Neural progenitor cell (in vitro differentiated cells): ENCODE measurements at regions not wholly inside any gene's neighbourhood (a gene's known extent, or its start where the extent isn't known, plus 50 kb on each side); places are given as distances from the start of the nearest gene placed in this dataset.

ENCODE experiments used
- CTCF ChIP-seq: fragments of 200-600 bp; sonication (generic); IDR thresholded peaks from 2 replicates; pipeline ENCODE4 v1.5.1; 2017; ENCODE audit warnings: antibody characterized with exemption, mild to moderate bottlenecking
- EZH2 ChIP-seq: fragments of 200-600 bp; sonication (generic); IDR thresholded peaks from 2 replicates; pipeline ENCODE4 v1.6.1; 2017; ENCODE audit warnings: antibody characterized with exemption, mild to moderate bottlenecking, moderate library complexity
- EZH2phosphoT487 ChIP-seq: fragments of 200-600 bp; sonication (generic); IDR thresholded peaks from 2 replicates; pipeline ENCODE4 v1.6.1; 2017; ENCODE audit warnings: antibody characterized with exemption

- no peak for TF ChIP-seq CTCF
- no peak for TF ChIP-seq EZH2
- no peak for TF ChIP-seq EZH2phosphoT487
These were observed 212.7 kb upstream of the JUN start for GRCh38 chr1:58996341-58997059.
